Posterior vena cava (tissue), 2 donors: ENCODE measurements at regions not wholly inside any gene's neighbourhood (a gene's known extent, or its start where the extent isn't known, plus 50 kb on each side); places are given as distances from the start of the nearest gene placed in this dataset.

ENCODE experiments used
- DNase-seq: peaks from one replicate; pipeline ENCODE4 v3.0.0-alpha.2; 2020; ENCODE audit warnings: low spot score
- intact Hi-C, 2 donors: fragments of 100-400 bp; cut with DNase I; formaldehyde crosslinking; loops; one replicate each; pipeline versions ENCODE4 v1.14.1 to v1.14.2; 2022 to 2023
- donor health status: DM: yes; HTN: yes; CAD: no.
- donor health status: DM: yes; HTN: yes; CAD: no.

DNA sequence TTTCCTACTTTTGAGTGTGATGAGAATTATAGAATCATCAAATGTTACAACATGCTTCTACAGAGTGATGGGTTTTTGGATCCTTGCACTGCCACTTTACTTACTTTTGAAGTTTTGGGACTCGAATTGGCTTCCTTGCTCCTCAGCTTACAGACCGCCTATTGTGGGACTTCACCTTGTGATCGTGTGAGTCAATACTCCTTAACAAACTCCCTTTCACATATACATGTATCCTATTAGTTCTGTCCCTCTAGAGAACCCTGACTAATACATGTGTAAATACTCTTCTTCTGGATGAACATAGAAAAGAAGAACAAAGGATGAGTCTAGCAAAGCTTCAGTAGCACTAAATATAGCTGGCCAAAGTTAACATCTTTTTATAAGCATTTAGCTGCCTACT is 98.7 kb upstream of the PDE4D start:
- DNase-seq = no peak
- intact Hi-C loops = no loop called here

DNA sequence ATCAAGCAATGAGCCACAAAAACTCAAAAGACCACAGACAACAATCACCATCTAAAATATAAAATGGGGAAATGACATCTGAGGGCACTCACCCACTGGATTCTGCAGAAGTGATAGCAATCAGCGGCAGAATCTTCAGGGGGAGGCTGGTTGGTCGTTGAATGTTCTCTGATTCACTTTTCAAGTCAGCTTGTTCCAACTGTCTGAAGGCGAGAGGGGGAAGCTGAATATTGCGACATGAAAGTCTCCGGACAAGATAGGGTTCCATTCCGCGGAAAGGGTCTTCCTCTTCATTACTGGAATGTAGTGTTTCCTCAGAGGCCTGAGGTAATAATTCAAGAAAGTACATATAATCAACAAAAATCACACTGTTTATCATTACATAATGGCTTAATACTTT is 94.9 kb upstream of the PDE4D start:
- no peak for DNase-seq
- intact Hi-C loops = no loop called here

DNA sequence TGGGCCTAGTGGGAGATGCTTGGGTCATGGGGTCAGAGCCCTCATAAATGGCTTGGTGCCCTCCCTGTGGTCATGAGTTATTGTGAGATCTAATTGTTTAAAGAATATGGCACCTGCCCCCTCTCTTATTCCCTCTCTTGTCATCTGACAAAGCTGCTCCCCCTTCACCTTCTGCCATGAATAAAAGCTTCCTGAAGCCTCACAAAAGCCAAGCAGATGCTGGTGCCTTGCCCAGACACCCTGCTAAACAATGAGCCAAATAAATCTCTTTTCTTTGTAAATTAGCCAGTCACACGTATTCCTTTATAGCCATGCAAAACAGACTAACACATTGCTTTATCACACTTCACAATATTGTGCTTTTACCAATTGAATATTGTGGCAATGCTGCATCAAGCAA is 82.8 kb upstream of the PDE4D start:
- intact Hi-C loops = no loop called here
- no peak for DNase-seq

DNA sequence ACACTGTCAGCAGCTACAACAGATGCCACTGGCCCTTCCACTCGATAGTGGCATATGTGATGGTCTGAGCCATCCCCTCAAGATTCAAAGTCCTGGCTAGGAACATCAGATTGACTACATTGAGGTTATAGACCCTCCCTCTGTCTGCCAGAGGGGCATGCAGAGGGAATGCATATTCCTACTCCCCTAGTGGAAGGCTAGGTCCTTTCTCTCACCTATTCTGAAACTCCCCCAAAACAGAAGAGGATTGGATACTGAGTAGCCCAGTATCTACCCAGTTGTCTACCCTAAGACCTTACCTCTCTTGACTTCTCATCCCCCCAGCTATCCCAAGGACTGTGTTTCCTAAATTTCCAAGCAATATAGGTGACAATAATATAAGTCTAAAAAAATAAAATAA is 78.5 kb upstream of the PDE4D start:
- intact Hi-C loops = no loop called here

DNA sequence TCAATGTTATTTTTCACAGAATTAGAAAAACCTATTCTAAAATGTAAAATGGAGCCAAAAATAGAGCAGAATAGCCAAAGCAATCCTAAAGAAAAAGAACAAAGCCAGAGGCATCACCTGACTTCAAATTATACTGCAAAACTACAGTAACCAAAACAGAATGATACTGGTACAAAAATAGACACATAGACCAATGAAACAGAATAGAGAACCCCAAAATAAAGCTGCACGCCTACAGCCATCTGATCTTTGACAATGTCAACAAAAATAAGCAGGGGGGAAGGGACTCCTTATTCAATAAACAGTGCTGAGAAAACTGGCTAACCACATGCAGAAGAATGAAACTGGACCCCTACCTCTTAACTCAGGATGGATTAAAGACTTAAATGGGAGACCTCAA is 65.8 kb upstream of the PDE4D start:
- no peak for DNase-seq
- intact Hi-C loops = no loop called here

More for the DNA sequence above, 78.5 kb upstream of the PDE4D start:
- no peak for DNase-seq

DNA sequence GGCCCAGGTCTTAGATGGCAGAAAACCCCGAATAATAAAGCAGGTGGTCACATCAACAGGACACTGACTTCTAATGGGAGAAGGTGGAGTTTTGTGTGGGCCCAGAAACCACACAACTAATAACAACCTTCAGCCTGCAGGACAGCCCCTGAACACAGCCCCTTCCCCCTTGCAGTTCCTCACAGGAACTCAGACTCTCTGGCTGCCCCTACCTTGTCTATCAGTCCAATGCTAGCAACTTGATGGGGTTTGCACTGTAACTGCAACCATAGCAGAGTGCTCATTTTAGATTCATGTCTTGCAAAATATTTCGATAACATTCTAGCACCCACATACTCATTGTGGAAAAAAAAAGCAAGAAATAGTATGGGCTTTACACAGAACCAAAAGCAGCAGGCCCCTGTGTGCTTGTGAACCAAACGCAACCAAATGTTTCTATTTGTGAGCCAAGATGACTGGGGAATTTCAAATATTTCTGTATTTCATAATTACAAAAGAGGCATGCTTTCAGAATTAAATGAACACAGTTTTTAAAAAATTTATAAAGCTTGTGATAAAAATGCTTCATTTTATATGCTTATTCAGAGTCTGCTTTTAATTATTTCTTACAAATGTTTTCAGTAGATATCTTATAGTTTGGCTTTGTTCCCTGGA is 62.7 kb upstream of the PDE4D start:
- no peak for DNase-seq
- intact Hi-C loops = no loop called here

DNA sequence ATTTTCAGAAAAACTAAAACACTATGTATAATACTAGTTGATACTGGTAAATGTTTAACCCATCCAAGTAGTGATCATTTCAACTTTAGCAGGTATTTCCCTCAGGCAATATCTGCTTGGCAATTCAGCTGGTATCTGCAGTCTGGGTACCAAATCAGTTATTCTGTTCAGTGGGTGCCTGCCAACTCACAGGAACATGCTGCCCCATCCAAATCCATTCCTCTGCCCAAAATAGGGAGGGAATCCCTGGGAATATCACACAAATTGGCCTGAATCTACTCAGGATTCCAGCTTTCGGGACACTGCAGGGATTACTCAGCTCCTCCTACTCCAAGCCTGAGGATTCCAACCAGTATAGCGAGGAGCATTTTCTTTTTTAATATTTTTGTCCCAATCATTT is 61.7 kb upstream of the PDE4D start:
- intact Hi-C loops = no loop called here
- no peak for DNase-seq

DNA sequence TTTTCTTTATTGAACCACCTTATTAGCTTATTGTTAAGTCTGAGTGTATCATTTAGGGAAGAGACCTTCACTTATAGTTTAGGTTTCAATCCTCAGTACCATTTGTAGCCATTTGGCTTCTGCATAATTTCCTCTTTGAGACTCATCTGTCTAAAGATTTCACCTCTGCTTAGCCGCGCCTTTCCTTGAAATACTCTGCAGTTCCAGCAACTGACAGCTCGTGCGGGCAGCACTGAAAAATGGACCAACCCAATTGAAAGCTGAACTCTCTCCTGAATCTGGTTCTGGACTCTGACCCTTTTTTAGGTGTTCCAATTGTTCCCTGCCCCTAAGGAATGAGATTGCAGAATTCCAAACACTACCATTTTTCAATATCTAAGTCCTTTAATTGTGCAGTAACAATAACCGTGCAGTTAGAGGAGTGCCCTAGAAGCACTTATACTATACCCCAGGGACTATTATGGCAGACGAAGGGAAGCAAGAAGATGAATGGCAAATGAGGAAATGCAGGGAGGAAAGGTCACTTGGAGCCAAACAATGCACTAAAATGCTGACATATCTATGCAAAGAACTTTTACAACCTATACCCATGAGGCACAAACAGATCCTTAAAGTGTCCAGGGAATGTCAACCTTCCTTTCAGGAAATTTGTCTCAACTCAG is 50.1 kb upstream of the PDE4D start:
- no peak for DNase-seq
- intact Hi-C loops = no loop called here
